ENCODE measurements at regions not wholly inside any gene's neighbourhood (a gene's known extent, or its start where the extent isn't known, plus 50 kb on each side); places are given as distances from the start of the nearest gene placed in this dataset.

DNA sequence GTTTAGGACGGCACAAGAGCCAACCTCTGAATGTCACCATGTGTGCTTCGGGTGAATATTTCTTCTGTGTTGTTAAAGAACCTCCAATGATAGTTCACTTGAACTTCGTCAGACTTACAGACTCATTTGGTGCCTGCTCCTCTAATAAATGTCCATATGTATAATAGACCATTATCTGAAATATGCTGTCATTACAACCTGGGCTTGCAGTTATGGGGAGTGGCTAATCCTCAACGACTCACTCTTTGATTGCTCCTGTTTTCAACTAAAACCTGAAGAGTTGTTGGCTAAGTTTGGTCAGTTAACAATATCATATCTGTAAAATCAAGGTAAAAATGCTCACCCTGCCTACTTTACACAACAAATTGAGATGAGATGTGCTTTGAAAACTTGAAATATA is 298.7 kb upstream of the PTGER4 start:
- H3K4me3 ChIP-seq (ENCODE audit: low read depth, low read length): no peak overlapping the region
- DNase-seq (ENCODE audit: low read depth): no peak
- TF ChIP-seq CTCF (IDR thresholded peaks at IDR 0.05; ENCODE audit: insufficient read depth, low read length): no peak

- no peak for DNase-seq (ENCODE audit: low read depth)
- no peak for TF ChIP-seq CTCF (IDR thresholded peaks at IDR 0.05; ENCODE audit: insufficient read depth, low read length)
- H3K4me3 ChIP-seq (ENCODE audit: low read depth, low read length): no peak overlapping the region
Observed at GRCh38 chr5:40378396-40379177, 301.1 kb upstream of the PTGER4 start.

GRCh38 chr5:40376566-40376965 is 303.1 kb upstream of the PTGER4 start:
- no peak for DNase-seq (ENCODE audit: low read depth)
- H3K4me3 ChIP-seq (ENCODE audit: low read depth, low read length): no peak overlapping the region
- no peak for TF ChIP-seq CTCF (IDR thresholded peaks at IDR 0.05; ENCODE audit: insufficient read depth, low read length)

DNA sequence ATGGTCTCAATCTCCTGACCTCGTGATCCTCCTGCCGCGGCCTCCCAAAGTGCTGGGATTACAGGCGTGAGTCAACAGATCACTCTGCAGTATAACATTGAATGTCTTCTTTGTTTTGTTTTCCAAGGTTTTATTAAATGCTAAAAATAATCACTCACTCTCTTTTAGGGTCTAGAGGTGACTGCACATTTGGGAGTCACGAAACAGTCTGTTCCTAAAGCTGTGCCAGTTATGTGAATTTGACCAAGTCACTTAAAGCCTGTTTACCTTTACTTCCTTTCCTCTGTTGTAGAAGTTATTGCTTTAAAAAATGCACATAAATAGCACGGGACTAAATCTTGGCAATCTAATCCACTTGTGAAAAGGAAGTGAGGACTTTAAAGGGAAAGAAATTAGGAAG is 304.9 kb upstream of the PTGER4 start:
- H3K4me3 ChIP-seq (ENCODE audit: low read depth, low read length): no peak overlapping the region
- DNase-seq (ENCODE audit: low read depth): no peak
- TF ChIP-seq CTCF (IDR thresholded peaks at IDR 0.05; ENCODE audit: insufficient read depth, low read length): no peak

GRCh38 chr5:40368200-40368599 is 311.5 kb upstream of the PTGER4 start:
- no peak for DNase-seq (ENCODE audit: low read depth)
- no peak overlapping the region for H3K4me3 ChIP-seq (ENCODE audit: low read depth, low read length)

GRCh38 chr5:40367255-40367654 is 312.5 kb upstream of the PTGER4 start:
- peak; percentile 8 for TF ChIP-seq CTCF (IDR thresholded peaks at IDR 0.05; ENCODE audit: insufficient read depth, low read length)

More at GRCh38 chr5:40368200-40368599, 311.5 kb upstream of the PTGER4 start:
- TF ChIP-seq CTCF (IDR thresholded peaks at IDR 0.05; ENCODE audit: insufficient read depth, low read length): no peak

More at GRCh38 chr5:40367255-40367654, 312.5 kb upstream of the PTGER4 start:
- no peak overlapping the region for H3K4me3 ChIP-seq (ENCODE audit: low read depth, low read length)
- DNase-seq (ENCODE audit: low read depth): peak; percentile 24

Measured in fibroblast of the aortic adventitia (primary cell).